ENCODE measurements at regions not wholly inside any gene's neighbourhood (a gene's known extent, or its start where the extent isn't known, plus 50 kb on each side); places are given as distances from the start of the nearest gene placed in this dataset.

GRCh38 chr20:6882561-6883291 is 115.2 kb downstream of the BMP2 start:
- POLR2A ChIA-PET = no interaction called here
- CTCF ChIA-PET = no interaction called here

GRCh38 chr20:6884114-6884513 is 116.6 kb downstream of the BMP2 start:
- POLR2A ChIA-PET = no interaction called here
- CTCF ChIA-PET = no interaction called here

- ChIA-PET POLR2A (no interaction called here), CTCF (no interaction called here)
Observed at GRCh38 chr20:6886065-6886729, 118.7 kb downstream of the BMP2 start.

GRCh38 chr20:6887966-6888365 is 120.5 kb downstream of the BMP2 start:
- ChIA-PET POLR2A (no interaction called here), CTCF (no interaction called here)

- POLR2A ChIA-PET = no interaction called here
- CTCF ChIA-PET = no interaction called here
Observed at GRCh38 chr20:6888736-6889395, 121.4 kb downstream of the BMP2 start.

GRCh38 chr20:6892724-6893123 is 125.2 kb downstream of the BMP2 start:
- POLR2A ChIA-PET = no interaction called here
- CTCF ChIA-PET = no interaction called here

GRCh38 chr20:6898928-6899327 is 131.4 kb downstream of the BMP2 start:
- POLR2A ChIA-PET = no interaction called here
- CTCF ChIA-PET = no interaction called here

GRCh38 chr20:6906871-6907270 is 139.4 kb downstream of the BMP2 start:
- ChIA-PET POLR2A (no interaction called here), CTCF (no interaction called here)

- CTCF ChIA-PET = no interaction called here
- POLR2A ChIA-PET = no interaction called here
Observed at GRCh38 chr20:6908673-6909072, 141.2 kb downstream of the BMP2 start.

GRCh38 chr20:6909608-6910007 is 142.1 kb downstream of the BMP2 start:
- ChIA-PET CTCF (no interaction called here), POLR2A (no interaction called here)

GRCh38 chr20:6914986-6915385 is 147.5 kb downstream of the BMP2 start:
- ChIA-PET POLR2A (no interaction called here), CTCF (no interaction called here)

- ChIA-PET CTCF (no interaction called here), POLR2A (no interaction called here)
Observed at GRCh38 chr20:6916938-6917337, 149.5 kb downstream of the BMP2 start.

GRCh38 chr20:6919792-6920468 is 152.4 kb downstream of the BMP2 start:
- ChIA-PET CTCF (interaction anchor here (0.6 kb wide), 1 partner anchor 12 kb away, joined by 4 read pairs; no protein-coding TSS in a partner anchor), POLR2A (no interaction called here)

- POLR2A ChIA-PET = no interaction called here
- CTCF ChIA-PET = no interaction called here
Observed at GRCh38 chr20:6920991-6921613, 153.6 kb downstream of the BMP2 start.

- ChIA-PET POLR2A (no interaction called here), CTCF (no interaction called here)
Observed at GRCh38 chr20:6921717-6922386, 154.4 kb downstream of the BMP2 start.

GRCh38 chr20:6924681-6925080 is 157.2 kb downstream of the BMP2 start:
- ChIA-PET CTCF (no interaction called here), POLR2A (no interaction called here)

GRCh38 chr20:6925744-6926278 is 158.3 kb downstream of the BMP2 start:
- ChIA-PET CTCF (no interaction called here), POLR2A (no interaction called here)

GRCh38 chr20:6940048-6940447 is 172.6 kb downstream of the BMP2 start:
- ChIA-PET CTCF (no interaction called here), POLR2A (no interaction called here)

- POLR2A ChIA-PET = no interaction called here
- CTCF ChIA-PET = no interaction called here
Observed at GRCh38 chr20:6940876-6941275, 173.4 kb downstream of the BMP2 start.

GRCh38 chr20:6941571-6941970 is 174.1 kb downstream of the BMP2 start:
- ChIA-PET POLR2A (no interaction called here), CTCF (no interaction called here)

Measured in activated CD8-positive, alpha-beta memory T cell treated with anti-CD3 and anti-CD28 coated beads for 36 hours (primary cell).